ENCODE measurements at regions not wholly inside any gene's neighbourhood (a gene's known extent, or its start where the extent isn't known, plus 50 kb on each side); places are given as distances from the start of the nearest gene placed in this dataset.
"Not testable (repeated sequence)": the region's sequence is repeated elsewhere in the genome, so short reads cannot be mapped to it uniquely, and the experiment has no call there.

DNA sequence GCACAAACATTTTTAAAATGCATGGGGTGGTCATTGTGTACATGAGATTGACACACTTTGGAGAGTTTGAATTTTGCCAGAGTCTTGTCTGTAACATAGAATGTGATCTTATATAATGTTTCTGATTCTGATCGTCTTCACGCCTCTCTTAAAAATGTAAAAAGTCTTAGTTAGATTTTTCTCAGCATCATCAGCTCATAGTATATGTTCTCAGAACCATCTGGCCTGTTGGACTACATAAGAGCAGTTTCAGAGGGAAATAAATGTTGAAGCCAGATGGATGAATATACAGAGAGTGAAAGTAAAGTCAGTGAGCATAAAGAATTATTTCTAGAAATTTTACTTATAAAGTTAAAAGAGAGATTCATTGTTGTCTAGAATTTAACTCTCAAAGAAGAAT, 789.9 kb upstream of the MIR17HG start:
- no peak for DNase-seq (ENCODE audit: low spot score)
- no peak for ATAC-seq
- intact Hi-C loops (cut with DNase I) = no loop called here

DNA sequence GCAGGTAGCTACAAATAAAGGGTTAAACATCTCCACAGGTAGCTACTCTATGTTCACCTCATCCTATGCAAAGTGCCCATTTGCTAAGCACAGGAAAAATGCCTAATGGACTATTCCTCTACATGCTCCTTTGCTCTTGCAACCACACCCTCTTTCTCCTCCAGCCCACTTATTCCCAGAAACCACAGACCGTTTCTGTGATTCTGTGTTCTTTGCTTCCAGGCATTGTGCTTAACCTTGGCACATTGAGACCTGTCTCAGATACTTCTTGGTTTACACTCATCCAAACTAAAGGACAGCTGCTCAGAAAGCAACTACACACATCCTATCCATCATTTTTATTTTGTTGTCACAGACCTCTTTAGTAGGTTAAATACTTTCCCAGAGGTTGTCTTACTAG, 785.0 kb upstream of the MIR17HG start:
- intact Hi-C loops (cut with DNase I) = no loop called here
- DNase-seq (ENCODE audit: low spot score) = no peak
- no peak for ATAC-seq

- intact Hi-C loops (cut with DNase I) = no loop called here
- ATAC-seq (no peak), DNase-seq (ENCODE audit: low spot score) (no peak)
Observed at GRCh38 chr13:90564096-90564495, 783.4 kb upstream of the MIR17HG start.

DNA sequence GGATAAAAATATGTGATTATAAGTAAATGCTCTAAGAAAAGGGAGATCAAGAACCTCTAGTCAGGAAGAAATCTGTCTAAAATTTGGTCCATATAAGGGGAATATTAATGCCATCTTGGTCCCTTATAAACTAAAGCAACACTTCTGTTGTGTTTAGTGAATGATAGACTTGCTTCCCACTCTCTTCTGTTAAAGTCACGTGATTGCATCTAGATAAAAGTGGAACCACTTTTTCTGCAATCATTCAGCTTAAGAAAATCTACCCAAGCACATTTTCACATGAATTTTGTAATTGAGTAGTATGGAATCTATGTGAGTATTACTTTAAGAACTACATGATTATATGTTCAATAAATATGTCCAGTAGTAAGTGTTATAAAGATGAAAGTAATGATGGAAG, 782.9 kb upstream of the MIR17HG start:
- ATAC-seq (no peak), DNase-seq (ENCODE audit: low spot score) (no peak)
- intact Hi-C loops (cut with DNase I) = no loop called here

DNA sequence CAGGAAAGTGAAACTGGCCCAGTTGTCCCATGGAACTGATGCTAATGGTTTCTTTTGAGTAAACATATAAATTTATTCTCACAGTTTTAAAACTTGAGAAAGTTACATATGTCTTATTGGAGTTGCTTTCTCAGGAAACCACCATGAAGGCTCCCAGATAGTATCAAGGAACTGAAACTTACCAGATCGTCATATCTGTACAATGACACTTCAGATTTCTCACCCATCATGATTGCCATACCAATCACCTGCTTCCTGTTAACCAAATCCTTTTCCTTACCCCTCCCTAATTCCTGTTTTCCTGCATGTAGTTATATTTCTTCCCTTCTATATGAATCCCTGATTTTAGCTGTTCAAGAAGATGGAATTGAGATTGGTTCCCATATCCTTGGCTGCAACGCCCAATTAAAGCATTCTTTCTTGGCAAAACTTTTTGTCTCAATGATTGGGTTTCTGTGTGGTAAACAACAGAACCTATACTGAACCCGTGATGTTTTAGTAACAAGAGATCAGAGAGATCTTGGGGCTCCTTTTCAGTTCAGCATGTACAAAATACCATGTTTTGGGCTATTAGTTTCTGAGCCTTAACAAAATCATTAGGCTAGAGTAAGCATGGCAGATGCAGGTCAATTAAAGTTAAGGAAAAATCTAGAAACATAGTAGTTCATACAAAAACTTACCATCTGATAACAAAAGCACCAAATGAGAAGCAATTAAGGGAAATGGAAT, 781.3 kb upstream of the MIR17HG start:
- intact Hi-C loops (cut with DNase I) = no loop called here
- DNase-seq (ENCODE audit: low spot score) (no peak), ATAC-seq (no peak)

GRCh38 chr13:90568165-90568564, 779.3 kb upstream of the MIR17HG start:
- DNase-seq (ENCODE audit: low spot score) (no peak), ATAC-seq (no peak)
- intact Hi-C loops (cut with DNase I) = no loop called here

- ATAC-seq = no peak
Observed at GRCh38 chr13:90576067-90576466, 771.4 kb upstream of the MIR17HG start.

DNA sequence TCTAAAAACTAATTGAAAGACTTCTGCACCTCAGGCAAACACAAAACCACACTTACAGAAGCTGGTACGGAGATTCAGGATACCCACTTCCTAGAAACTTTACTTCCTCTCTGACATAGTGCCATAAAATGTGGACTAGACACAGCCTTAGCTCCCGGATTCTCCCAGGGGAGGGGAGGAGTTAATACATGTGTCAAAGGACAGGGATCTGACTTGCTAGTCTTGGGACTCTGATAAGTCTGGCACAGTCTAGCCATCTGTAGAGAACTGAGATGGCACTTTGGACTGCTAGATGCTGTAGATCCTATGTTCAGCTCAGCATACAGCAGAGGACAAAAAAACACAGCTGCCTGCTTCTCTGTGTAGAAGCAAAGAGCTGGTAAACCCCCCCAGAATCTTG, 769.8 kb upstream of the MIR17HG start:
- no peak for DNase-seq (ENCODE audit: low spot score)
- ATAC-seq = no peak
- intact Hi-C loops (cut with DNase I) = no loop called here

More at GRCh38 chr13:90576067-90576466, 771.4 kb upstream of the MIR17HG start:
- DNase-seq (ENCODE audit: low spot score) = no peak
- intact Hi-C loops (cut with DNase I) = no loop called here

DNA sequence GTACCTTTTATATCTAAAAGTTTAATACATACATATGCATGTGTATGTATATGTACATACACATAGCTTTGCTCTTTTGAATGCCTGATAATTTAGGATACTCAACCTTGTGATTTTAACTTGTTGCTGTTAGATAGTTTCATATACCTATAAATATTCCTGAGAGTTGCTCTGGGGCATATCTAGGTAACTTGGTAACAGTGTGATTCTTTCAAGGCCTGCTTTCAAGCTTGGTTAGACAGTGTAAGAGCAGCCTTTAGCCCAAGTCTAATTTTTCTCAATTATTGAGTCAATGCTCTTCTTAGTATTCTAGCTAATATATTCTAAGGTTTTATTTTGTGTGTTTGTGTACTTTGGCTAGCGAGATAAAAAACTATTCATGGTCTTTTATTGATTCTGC, 762.1 kb upstream of the MIR17HG start:
- DNase-seq (ENCODE audit: low spot score) = no peak
- no peak for ATAC-seq
- intact Hi-C loops (cut with DNase I) = no loop called here

GRCh38 chr13:90591260-90591926, 756.1 kb upstream of the MIR17HG start:
- no peak for ATAC-seq
- no peak for DNase-seq (ENCODE audit: low spot score)
- intact Hi-C loops (cut with DNase I) = no loop called here

- DNase-seq (ENCODE audit: low spot score) (no peak), ATAC-seq (no peak)
- intact Hi-C loops (cut with DNase I) = no loop called here
Observed at GRCh38 chr13:90591927-90592268, 755.6 kb upstream of the MIR17HG start.

DNA sequence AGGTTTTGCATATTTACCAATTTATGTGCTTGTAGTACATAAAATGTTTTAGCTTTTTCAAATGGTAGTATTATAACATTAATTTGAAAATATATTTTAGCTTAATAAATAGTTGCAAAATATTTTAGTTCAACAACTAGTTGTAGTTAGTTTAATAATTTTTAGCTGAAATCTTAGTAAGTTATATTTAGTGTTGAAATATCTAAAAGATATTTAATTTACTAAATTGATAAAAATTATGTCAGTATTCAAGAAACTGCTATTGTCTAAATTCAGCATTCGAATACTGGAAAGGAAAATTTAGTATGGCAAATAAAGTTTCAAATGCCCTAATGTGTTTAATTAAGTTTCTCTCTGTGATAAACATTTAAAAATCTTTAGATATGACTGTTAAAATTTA, 754.5 kb upstream of the MIR17HG start:
- intact Hi-C loops (cut with DNase I) = no loop called here
- ATAC-seq (no peak), DNase-seq (ENCODE audit: low spot score) (no peak)

- intact Hi-C loops (cut with DNase I) = no loop called here
- no peak for ATAC-seq
- DNase-seq (ENCODE audit: low spot score) = no peak
Observed at GRCh38 chr13:90594681-90595080, 752.8 kb upstream of the MIR17HG start.

- ATAC-seq = no peak
- DNase-seq (ENCODE audit: low spot score) = no peak
- intact Hi-C loops (cut with DNase I) = no loop called here
Observed at GRCh38 chr13:90605664-90606063, 741.8 kb upstream of the MIR17HG start.

DNA sequence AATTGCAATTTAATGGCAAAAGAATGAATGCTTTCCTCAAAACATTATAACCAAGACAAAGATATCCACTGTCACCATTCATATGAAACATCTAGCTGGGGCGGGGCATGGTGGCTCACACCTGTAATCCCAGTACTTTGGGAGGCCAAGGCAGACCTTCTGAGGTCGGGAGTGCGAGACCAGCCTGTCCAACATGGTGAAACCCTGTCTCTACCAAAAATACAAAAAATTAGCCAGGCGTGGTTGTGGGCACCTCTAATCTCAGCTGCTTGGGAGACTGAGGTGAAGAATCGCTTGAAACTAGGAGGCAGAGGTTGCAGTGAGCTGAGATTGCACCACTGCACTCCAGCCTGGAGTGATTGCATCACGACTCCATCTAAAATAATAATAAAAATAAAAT, 740.6 kb upstream of the MIR17HG start:
- ATAC-seq; DNase-seq (ENCODE audit: low spot score); intact Hi-C loops (cut with DNase I): not testable (repeated sequence)

- intact Hi-C loops (cut with DNase I) = no loop called here
- DNase-seq (ENCODE audit: low spot score) = no peak
- ATAC-seq = no peak
Observed at GRCh38 chr13:90612391-90612790, 735.1 kb upstream of the MIR17HG start.

DNA sequence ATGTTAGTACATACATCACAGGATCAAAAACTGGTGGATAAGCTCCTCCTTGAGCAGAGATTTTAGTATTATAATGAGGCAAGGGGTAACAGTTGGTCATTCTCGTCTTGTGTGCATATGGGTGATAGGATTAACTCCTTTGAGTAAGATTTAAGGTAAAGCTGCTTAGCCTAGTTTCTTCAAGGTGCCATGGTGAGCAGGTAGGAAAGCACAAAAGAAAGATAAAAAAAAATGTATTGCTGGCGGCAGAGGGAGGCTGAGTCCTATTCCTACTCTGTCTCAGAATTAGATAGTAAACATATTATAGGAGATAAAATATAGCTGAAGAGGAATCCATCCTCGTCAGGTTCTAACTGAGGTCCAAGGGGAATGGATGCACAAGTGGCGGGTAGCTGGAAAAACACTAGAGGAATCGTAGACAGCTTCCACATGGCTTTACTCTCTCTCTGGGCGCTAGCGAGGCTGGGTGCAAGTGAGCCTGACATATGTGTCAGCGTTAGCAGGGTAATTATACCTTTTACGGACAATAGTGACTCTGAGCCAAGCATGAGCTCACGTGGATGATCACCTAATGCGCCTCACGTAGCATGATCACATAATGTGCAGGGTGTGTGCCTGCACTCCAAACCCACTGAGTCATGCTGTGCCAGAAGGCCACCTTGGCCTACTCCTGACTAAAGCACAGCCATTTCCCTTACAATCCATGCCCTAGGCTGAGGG, 734.3 kb upstream of the MIR17HG start:
- intact Hi-C loops (cut with DNase I) = no loop called here
- DNase-seq (ENCODE audit: low spot score) = no peak
- ATAC-seq = no peak

DNA sequence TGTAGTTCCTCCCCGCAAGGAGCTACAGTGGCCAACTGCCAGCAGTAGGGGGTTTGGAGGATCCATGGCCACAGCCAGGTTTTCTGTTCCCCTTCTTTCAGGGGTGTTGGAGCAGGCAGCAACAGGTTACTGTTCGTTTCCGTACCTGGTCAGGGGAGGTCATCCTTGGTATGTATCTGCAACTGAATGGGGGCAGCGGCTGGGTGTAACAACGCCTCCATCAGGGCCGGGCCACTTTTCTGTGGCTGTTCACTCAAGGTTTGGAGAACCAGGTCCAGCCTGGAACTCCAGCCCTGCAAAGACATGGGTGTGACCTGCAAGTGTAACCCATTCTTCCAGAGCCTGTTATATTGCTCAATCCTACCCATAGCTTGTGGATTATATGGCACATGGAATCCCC, 732.3 kb upstream of the MIR17HG start:
- no peak for ATAC-seq
- no peak for DNase-seq (ENCODE audit: low spot score)
- intact Hi-C loops (cut with DNase I) = no loop called here

DNA sequence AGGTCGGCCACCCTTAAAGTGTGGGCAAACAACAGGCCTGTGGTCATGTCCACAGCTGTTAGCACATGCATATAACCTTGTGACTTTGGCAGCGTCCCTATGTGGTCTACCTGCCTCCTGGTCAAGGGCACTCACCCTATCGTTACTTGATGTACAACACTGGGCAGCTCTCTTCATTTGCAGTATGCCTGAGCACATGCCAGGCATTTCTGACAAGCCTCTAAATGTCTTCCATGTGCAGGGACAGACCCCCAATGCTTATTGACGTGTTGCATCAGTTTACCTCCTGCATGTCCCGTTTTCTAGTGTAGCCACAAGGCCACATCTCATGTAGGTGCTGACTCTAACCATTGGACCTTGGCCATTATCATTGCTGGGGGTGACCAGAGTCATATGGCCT, 731.7 kb upstream of the MIR17HG start:
- intact Hi-C loops (cut with DNase I) = no loop called here
- DNase-seq (ENCODE audit: low spot score) = no peak
- ATAC-seq = no peak

GRCh38 chr13:90618133-90618532, 729.4 kb upstream of the MIR17HG start:
- intact Hi-C loops (cut with DNase I) = no loop called here
- DNase-seq (ENCODE audit: low spot score) (no peak), ATAC-seq (no peak)

Data from sciatic nerve (tissue), 2 donors.